ENCODE measurements at regions not wholly inside any gene's neighbourhood (a gene's known extent, or its start where the extent isn't known, plus 50 kb on each side); places are given as distances from the start of the nearest gene placed in this dataset.

GRCh38 chr2:204451766-204452165 lies 93.5 kb upstream of the PARD3B start:
- TF ChIP-seq CTCF (conservative IDR thresholded peaks at IDR 0.05; ENCODE audit: low read length) = no peak
- H3K4me3 ChIP-seq (ENCODE audit: low read length) = no peak overlapping the region
- no peak for DNase-seq (ENCODE audit: low read depth)

- TF ChIP-seq CTCF (conservative IDR thresholded peaks at IDR 0.05; ENCODE audit: low read length) = no peak; the same call in 1 of the 2 replicates
- DNase-seq (ENCODE audit: low read depth) = peak; percentile 100
- 0 out of 2 replicates have a peak overlapping the region, but pooled peaks have one; percentile 1 for H3K4me3 ChIP-seq (ENCODE audit: low read length)
Measured at GRCh38 chr2:204452464-204453023, 92.7 kb upstream of the PARD3B start.

- TF ChIP-seq CTCF (conservative IDR thresholded peaks at IDR 0.05; ENCODE audit: low read length) = no peak
- peak; percentile 30 for DNase-seq (ENCODE audit: low read depth)
- H3K4me3 ChIP-seq (ENCODE audit: low read length) = no peak overlapping the region
Measured at GRCh38 chr2:204453730-204454167, 91.5 kb upstream of the PARD3B start.

GRCh38 chr2:204454672-204455380 lies 90.4 kb upstream of the PARD3B start:
- DNase-seq (ENCODE audit: low read depth) = no peak

GRCh38 chr2:204468746-204469429 lies 76.4 kb upstream of the PARD3B start:
- DNase-seq (ENCODE audit: low read depth) = peak; percentile 97
- H3K4me3 ChIP-seq (ENCODE audit: low read length) = no peak overlapping the region
- no peak for TF ChIP-seq CTCF (conservative IDR thresholded peaks at IDR 0.05; ENCODE audit: low read length)

More at GRCh38 chr2:204454672-204455380, 90.4 kb upstream of the PARD3B start:
- no peak overlapping the region for H3K4me3 ChIP-seq (ENCODE audit: low read length)
- TF ChIP-seq CTCF (conservative IDR thresholded peaks at IDR 0.05; ENCODE audit: low read length) = no peak

GRCh38 chr2:204470178-204470620 lies 75.1 kb upstream of the PARD3B start:
- no peak overlapping the region for H3K4me3 ChIP-seq (ENCODE audit: low read length)
- DNase-seq (ENCODE audit: low read depth) = no peak
- TF ChIP-seq CTCF (conservative IDR thresholded peaks at IDR 0.05; ENCODE audit: low read length) = no peak

All from AG10803 (cell line).